ENCODE measurements at regions not wholly inside any gene's neighbourhood (a gene's known extent, or its start where the extent isn't known, plus 50 kb on each side); places are given as distances from the start of the nearest gene placed in this dataset.

- Histone ChIP-seq H4K8ac (ENCODE audit: low read depth in 2 of 2, low read length in 2 of 2) (no peak overlapping the region), H3K4ac (ENCODE audit: low read depth, low read length) (no peak overlapping the region), H3K9ac (ENCODE audit: low read depth, low read length) (no peak overlapping the region), H3K9me3 (ENCODE audit: control insufficient read depth, insufficient read depth, low read length) (no peaks in the 10 kb centered on the region), H3K9me1 (ENCODE audit: insufficient read depth, low read length) (no peaks in the 10 kb centered on the region), H2AFZ (replicated peaks; ENCODE audit: low read length, poor library complexity) (no peak overlapping the region), H4K20me1 (ENCODE audit: insufficient read depth, low read length) (no peaks in the 10 kb centered on the region), H2BK120ac (ENCODE audit: low read depth, low read length) (no peak overlapping the region), H2AK5ac (ENCODE audit: low read depth, low read length) (no peak overlapping the region), H3K23ac (ENCODE audit: low read depth, low read length) (no peak overlapping the region), H4K91ac (ENCODE audit: insufficient read depth, low read depth, low read length) (no peak overlapping the region), H2BK15ac (ENCODE audit: low read depth, low read length) (no peak overlapping the region), H2AK9ac (replicated peaks; ENCODE audit: low read depth, low read length, poor library complexity) (no peak overlapping the region), H3K56ac (ENCODE audit: extremely low read depth, insufficient read depth, low read length) (no peak overlapping the region), H3K27ac (ENCODE audit: insufficient read depth, low read length) (no peak overlapping the region), H3K36me3 (ENCODE audit: control insufficient read depth, insufficient read depth, low read length) (no peaks in the 10 kb centered on the region), H3K18ac (ENCODE audit: low read depth, low read length) (no peak overlapping the region), H2BK5ac (ENCODE audit: low read depth, low read length, poor library complexity, severe bottlenecking) (no peak overlapping the region), H4K5ac (ENCODE audit: low read depth, low read length) (no peak overlapping the region), H3K14ac (replicated peaks; ENCODE audit: low read depth, low read length) (no peak overlapping the region), H3K4me1 (ENCODE audit: control insufficient read depth, insufficient read depth, low read length) (no peaks in the 10 kb centered on the region), H2BK20ac (ENCODE audit: low read depth, low read length) (no peak overlapping the region), H3K27me3 (ENCODE audit: control insufficient read depth, insufficient read depth, low read length) (no peaks in the 10 kb centered on the region), H3K4me2 (ENCODE audit: low read depth, low read length) (no peak overlapping the region), H3K4me3 (ENCODE audit: insufficient read depth, low read depth, low read length) (no peak overlapping the region), H3K79me1 (ENCODE audit: low read depth in 1 of 2, low read length in 2 of 2) (no peaks in the 10 kb centered on the region)
- ATAC-seq (ENCODE audit: low read depth) = no peak
- ChIA-PET POLR2A (ENCODE audit: unreplicated experiment) (no interaction called here), CTCF (no interaction called here)
- WGBS, 2 experiments (ENCODE audit: extremely low coverage in 2 of 2, insufficient read length in 1 of 2) = no CpG with 5 or more reads among the region's 4 CpGs
- intact Hi-C loops (cut with micrococcal nuclease) (no loop called here), dilution Hi-C loops (cut with HindIII; ENCODE audit: low sequenced_read_pairs, unreplicated experiment) (no loop called here), in situ Hi-C loops (cut with MboI; ENCODE audit: low sequenced_read_pairs) (no loop called here)
- TF ChIP-seq CEBPB (IDR thresholded peaks at IDR 0.05; ENCODE audit: low read depth, low read length) (no peak), ELK1 (IDR thresholded peaks at IDR 0.05; ENCODE audit: borderline replicate concordance, low read depth, low read length) (no peak), RCOR1 (IDR thresholded peaks at IDR 0.05; ENCODE audit: insufficient replicate concordance, low read length) (no peak), FOS (IDR thresholded peaks at IDR 0.05; ENCODE audit: low read depth, low read length) (no peak), MAFK (IDR thresholded peaks at IDR 0.05; ENCODE audit: low read depth, low read length) (no peak), CTCF (conservative IDR thresholded peaks at IDR 0.05; ENCODE audit: low read depth, low read length) (no peak), CHD1 (IDR thresholded peaks at IDR 0.05; ENCODE audit: low read depth, low read length) (no peak), RAD21 (IDR thresholded peaks at IDR 0.05; ENCODE audit: low read length) (no peak), BHLHE40 (IDR thresholded peaks at IDR 0.05; ENCODE audit: low read depth, low read length) (no peak), MAZ (IDR thresholded peaks at IDR 0.05; ENCODE audit: borderline replicate concordance, low read depth, low read length) (no peak), NFE2L2 (IDR thresholded peaks at IDR 0.05; ENCODE audit: low read depth, low read length) (no peak), RFX5 (IDR thresholded peaks at IDR 0.05; ENCODE audit: low read depth, low read length) (no peak)
- no peak for DNase-seq
- no TSS peak for BruUV-seq (replicated peaks)
These were observed 300.5 kb downstream of the GRIN2B start for GRCh38 chr12:13680916-13681315.

Measured in IMR-90 (cell line).